HG03469 (cell line): ENCODE measurements at regions not wholly inside any gene's neighbourhood (a gene's known extent, or its start where the extent isn't known, plus 50 kb on each side); places are given as distances from the start of the nearest gene placed in this dataset.
"Not testable (repeated sequence)": the region's sequence is repeated elsewhere in the genome, so short reads cannot be mapped to it uniquely, and the experiment has no call there.

ENCODE experiments used
- ATAC-seq: cut with Tn5 transposase; IDR thresholded peaks from one replicate; pipeline ENCODE4 v1.9.1; 2021; ENCODE audit warnings: mild to moderate bottlenecking, moderate library complexity, moderate number of reproducible peaks; ENCODE audit not compliant: unreplicated experiment

DNA sequence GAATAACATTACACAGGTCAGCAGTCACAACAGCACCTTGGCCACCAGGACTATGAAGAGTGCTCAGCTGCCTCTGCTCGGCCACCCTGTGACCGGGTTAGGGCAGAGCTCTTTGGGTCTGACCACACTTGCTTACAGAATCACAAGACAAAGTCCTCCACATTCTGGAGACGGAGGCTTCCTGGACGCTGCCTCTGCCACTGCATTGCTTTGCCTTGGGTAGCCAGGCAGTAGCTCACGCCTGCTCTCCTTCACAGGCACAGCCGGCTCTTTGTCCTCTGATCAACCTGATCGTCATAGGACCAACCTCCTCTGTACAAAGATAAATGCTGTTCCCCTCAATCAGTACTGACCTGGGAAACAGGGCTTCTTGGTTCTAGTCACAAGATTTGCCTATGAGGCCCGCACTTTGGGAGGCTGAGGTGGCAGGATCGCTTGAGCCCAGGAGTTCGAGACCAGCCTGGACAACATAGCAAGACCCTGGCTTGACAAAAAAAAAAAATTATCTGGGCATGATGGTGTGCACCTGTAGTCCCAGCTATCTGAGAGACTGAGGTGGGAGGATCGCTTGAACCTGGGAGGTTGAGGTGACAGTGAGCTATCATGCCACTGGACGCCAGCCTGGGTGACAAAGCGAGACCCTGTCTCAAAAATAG, 128.4 kb upstream of the IER5L start:
- ATAC-seq, result no peak

DNA sequence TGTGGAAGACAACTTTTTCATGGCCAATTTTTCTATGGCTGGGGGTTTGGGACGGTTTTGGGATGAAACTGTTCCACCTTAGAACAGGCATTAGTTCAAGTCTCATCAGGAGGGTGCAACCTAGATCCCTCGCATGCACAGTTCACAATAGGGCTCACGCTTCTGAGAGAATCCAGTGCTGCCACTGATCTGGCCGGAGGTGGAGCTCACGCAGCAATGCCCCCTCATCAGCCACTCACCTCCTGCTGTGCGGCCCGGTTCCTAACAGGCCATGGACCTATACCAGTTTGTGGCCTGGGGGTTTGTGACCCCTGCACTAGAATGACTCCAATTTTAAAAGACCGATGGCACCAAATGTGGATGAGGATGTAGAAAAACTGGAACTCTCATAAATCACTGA, 127.2 kb upstream of the IER5L start:
- no peak for ATAC-seq

DNA sequence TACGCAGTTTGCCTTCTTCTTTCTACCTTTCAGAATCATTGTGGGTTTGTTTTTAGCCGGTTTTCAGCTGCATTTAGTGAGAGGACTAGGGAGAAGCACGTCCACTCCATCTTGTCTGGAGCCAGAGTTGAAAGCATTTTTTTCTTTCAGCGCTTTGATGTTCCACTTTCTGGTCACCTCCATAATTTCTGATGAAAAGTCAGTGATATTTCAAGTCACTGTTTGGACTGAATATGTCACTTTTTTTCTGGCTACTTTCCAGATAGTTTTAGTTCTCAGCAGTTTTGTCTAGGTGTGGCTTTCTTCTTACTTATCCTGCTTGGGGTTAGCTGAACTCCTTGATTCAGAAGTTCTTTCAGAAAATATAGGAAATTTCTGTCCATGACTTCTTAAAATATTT, 123.9 kb upstream of the IER5L start:
- no peak for ATAC-seq

DNA sequence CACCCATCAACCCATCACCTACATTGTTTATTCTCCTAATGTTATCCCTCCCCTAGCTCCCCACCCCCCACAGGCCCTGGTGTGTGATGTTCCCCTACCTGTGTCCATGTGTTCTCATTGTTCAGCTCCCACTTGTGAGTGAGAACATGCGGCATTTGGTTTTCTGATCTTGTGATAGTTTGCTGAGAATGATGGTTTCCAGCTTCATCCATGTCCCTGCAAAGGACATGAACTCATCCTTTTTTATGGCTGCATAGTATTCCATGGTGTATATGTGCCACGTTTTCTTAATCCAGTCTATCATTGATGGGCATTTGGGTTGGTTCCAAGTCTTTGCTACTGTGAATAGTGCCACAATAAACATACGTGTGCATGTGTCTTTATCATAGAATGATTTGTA, 118.1 kb upstream of the IER5L start:
- not testable (repeated sequence) for ATAC-seq

DNA sequence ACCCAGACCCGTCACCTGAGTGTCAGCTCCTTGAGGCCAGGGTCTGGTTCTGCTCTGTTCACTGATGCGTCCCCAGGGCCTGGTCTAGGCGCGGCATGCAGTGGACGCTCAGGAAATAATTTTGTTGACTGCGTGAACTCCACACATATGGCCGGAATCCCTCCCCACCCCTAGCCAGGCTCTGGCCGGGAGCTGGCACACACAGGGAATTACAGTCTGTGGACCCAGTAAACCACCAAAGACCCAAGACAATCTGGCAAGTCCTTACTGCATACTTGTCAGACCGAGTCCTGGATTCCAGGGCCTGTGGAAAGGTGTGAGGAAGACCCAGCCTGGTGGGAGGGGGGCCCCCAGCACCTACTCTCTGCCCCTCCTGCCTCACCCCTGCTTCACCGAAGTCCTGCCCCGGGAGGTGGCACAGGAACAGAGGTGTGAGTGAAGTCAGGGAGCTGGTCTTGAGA, 113.0 kb upstream of the IER5L start:
- no peak for ATAC-seq

DNA sequence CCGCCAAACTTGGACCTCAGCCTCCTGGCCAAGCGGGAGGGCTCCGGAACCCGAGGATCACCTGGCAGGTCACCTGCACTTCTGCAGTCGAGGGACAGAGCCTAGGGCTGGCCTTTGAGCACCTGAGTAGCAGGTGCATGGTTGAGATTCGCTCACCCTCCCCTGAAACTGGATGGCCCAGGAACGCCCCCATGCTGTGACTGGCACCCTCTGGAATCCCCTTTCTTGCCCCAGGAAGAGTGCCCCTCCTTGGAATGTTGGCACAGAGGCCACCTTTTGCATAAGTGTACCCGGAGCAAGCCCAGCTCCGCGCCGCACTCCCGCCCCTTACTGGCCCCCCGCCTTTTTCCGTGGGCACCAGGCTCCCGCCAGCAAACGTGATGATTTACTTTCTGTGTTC, 112.5 kb upstream of the IER5L start:
- ATAC-seq, result no peak

DNA sequence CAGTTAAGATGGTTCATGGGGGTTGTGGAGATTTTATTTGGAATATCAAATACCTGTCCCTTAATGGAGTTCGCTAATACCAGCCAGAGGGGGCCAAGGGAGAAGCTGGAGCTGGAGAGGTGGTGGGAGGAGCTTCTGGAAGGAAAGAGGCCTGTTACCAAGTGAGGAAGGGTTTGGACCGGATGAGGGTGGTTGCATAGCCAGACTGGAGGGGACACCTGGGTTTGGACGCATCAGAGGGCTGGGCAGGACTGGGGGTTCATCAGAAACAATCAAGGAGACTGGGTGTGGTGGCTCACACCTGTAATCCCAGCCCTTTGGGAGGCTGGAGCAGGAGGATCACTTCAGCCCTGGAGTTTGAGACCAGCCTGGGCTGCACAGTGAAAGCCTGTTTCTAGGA, 111.8 kb upstream of the IER5L start:
- no peak for ATAC-seq

DNA sequence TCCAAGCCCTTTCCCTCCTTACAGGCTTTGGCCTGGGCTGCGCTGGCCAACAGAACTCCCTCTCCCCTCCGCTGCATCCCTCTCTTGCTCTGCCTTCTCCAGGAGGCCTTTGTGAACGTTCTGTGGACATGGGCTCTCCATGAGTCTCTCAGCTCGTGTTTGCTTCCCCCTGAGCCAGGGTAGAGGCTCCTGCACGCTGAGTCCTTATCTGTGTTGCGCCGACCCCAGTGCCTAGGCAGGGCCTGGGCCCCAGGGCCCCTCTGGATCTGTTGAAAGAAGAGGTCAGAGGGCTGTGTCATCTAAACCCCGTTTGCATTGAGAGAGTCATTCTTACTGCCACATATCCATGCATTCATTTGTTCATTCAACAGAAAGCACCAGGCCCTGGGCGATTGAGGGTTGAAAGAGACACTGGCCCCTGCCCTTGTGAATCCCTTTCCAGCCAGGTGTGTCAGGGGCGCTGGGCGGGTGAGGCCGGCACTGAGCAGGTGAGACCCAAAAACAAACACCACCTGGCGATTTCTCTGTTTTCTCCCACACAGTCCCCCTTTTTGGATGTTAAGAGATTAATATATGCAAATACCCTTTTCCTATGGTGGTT, 111.2 kb upstream of the IER5L start:
- ATAC-seq, result no peak

DNA sequence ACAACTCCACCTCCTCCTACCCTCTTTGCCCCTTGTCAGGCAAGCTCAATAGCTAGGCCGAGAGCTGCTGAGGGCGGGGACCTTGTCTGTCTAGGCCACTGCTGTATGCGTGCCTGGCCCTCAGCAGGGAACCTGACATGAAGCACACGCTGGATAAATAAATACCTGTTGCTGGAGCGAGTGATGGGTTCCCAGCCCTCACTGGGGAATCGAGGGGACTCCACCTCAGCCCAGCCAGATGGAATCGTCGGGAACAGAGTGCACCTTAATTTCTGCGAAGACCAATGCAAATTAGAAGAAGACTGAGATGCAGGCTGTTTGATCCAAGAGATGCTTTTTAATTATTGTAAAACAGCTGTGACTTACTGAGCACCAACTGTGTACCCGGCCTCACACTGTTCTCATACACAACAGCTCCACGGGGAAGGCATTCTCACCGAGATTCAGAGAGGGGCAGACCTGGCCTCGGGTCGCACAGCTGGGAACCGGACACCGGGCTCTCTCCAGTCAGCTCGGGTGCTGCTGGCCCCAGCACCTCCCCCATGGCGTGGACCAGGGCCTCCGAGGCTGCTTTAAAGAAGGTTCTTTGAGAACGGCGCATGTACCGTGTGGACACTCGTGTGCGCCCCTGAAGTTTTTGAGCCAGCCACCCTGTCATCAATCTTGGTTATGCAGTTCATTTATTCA, 109.7 kb upstream of the IER5L start:
- ATAC-seq, result no peak

DNA sequence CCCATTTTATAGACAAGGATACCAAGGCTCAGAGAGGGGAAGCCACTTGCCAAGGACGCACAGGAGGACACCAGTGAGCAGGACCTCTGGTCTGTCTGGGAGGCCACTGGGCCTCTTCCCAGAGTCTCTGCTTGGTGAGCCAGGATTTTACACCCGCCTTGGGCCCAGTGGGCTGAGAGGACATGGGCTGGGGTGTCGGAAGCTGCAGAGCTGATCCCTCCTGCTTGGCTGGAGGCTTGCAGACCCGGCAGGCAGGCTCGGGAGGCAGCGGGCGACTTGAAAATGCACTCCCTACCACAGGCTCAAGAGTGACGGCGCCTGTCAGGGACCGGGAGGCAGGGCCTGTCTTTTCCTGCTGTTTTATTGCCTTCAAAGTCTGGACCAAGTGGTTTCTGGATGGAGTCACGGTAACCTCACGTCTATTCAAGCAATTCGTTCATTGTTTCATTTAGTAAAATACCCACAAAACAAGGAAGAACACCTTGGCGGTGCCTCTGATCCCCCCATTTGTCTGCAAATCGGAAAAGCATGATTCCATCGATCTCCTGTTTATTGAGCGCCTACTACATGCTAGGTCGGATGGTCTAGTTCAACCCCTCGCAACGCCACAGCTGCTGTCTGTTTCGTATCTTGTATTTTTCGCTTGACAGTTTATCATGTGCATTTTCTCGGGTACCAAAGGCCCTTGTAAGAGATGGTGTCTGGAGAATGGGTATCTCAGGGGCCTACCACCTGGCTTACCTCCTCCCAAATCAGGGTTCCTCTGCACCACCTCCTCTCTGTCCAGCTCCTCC, 108.1 kb upstream of the IER5L start:
- ATAC-seq, result no peak

DNA sequence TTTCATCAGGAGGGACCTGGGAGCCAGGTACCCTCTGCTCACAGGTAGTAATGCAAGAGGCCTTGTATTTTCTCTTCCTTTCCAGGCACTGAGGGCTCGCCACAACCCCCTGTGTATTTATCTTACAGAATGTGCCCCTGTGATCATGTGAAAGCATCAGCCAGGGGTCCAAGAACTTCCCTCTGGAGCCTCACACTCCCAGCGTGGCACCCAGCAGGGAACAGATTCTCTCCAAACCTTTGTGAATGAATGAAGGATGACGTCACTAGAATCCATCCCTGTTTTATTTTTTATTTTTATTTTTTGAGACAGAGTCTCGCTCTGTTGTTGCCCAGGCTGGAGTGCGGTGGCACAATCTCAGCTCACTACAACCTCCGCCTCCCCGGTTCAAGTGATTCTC, 107.3 kb upstream of the IER5L start:
- no peak for ATAC-seq

DNA sequence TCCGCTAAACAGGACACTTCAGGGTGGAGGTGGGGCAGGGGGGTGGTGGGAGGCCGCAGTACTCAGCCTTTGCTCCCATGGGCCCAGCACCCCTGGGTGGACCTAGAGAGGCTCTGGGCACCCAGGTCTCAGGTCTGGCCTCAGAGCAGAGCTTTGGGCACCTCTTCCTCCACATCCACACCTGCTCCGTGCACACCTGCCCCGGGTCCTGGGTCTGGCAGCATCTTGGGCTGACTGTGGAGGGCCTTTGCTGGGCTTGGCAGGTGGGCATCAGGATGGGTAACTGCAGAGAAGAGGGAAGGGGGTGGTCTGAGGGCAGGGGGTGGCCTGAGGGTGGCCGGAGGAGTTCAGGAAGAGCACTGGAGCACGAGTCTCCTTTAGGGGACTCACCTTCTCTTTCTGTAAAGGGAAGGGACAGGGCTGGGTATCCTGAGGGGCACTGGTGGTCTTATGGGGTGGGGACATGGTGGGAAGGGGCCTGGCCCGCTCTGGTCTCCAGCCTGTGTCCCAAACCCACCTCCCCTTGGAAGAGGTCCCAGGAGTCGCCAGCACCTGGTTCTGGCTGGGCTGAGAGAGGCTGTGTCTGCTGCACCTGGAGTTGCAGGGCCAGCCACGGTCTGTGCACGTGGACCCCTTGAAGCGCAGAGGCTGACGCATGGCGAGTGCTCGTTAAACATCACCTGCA, 106.7 kb upstream of the IER5L start:
- no peak for ATAC-seq

DNA sequence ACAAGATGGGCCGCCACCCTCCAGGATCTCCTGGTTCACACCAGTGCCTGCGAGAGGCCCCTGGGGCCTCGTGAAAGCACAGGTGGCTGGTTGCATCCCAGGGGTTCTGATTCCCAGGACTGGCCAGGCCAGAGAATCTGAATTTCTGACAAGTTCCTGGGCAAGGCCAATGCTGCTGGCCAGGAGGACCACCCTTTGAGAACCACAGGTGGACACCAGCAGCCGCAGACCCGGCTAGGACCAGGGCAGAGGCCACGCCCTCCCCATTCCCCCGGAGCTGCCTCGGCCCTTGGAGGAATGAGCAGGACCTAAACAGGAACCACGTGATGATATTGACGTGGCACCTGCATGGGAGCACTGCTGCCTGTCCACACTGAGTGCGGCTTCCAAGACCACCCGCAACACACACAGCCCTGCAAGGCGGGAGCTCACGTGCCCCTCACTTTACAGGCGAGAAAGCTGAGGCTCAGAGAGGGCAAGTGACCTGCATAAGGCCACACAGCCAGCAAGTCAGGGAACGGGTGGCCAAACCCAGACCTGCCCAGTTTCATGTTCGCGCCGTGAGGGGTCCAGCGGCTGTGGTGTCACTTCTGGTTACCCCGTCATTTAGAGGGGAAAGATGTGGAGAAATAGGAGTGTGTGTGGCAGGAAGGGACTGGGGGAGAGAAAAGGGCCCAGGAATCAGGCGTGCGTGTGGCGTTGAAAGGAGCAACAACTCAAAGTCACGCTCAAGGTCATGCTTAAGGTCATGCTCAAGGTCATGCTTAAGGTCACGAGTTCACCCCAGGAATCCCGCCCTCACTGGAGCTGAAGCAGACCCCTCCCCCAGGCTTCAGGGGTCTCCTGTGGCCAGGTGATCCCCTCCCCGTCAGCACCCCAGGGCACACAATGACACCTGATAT, 105.9 kb upstream of the IER5L start:
- no peak for ATAC-seq

DNA sequence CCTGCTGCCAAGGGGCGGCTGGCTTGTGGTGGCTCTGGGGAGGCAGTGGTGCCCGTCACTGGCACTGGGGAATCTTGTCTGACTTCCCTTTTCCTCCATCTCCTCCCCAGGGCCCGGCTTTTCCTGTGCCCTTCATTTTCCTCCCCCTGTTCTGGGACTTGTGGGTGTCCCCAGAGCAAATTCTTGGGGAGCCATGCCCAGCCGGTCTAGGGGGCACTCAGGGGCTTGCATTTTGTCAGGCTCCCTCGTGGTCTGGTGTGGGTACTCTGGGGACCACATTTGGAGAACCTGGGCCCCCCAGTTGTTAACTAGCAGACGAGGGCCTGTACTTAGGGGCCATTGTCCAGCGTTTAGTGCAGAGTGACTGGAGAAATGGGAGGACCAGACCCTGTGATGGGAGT, 105.2 kb upstream of the IER5L start:
- ATAC-seq, result no peak

DNA sequence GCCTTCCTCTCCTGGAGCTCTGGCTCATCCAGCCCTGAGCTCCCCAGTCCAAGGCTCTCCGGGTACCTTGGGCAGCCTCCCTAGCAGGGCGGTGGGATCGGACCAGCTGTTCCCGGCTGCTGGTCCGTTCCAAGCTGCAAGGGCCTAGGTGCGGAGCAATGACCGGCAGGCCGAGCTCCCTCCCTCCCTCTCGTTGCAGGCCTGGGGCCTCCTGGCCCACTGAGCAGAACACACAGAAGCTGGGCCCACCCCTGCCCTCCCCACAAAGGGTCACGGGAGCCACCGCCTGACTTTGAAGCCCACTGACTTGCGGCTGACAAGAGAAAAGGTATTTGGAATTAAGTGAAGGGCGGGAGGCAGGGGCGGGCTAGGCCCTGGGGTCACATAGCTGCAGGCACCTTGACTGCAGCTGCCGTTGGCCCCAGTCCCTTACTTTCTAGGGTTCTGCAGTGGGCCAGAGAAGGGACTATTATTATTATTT, 104.7 kb upstream of the IER5L start:
- no peak for ATAC-seq

DNA sequence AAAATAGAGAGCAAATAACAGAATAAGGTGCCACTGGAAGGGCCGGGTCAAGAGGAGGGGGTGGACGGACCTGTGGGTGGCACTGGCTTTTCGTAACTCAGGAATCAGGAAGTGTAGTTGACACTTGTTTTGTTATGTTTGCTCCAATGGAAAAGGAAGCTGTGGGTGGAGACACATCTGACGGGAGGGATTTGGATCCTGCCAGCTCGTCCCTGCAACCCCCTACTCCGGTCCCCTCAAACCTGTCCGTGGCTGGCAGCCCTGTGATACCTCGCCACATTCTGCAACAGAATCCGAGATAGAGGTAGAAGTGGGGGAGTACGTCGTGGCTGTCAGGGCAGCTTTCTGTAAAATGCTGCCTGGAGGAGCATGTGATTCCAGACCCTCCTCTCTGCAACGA, 104.2 kb upstream of the IER5L start:
- ATAC-seq, result no peak

DNA sequence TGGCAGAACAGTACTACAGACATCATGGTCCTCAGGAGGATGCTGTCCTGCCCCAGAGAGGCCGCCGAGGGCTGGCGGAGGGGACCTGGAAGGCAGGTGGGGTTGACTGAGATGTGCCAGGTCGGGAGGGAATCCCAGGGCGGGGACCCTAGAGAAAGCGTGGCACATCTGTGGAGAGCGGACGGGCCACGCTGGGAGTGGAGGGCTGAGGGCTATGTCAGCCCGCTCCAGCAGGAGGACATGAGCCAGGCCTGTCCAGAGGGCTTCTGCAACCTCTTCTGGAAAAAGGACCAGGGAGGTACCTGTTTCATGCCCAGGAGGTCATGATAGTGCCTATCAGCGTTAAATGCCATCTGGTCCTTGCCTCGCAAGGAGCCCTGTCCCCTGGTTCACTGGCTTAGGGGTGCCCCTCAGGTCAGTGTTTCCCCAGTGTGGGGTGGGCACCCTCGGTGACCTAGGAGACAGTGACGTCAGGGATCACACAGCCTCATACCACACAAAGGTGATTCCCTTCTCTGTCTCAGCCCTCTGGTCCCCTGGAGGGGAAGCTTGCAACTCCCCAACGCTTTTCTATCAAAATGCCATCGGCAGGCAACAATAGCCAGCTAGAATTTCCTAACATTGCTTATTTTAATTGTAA, 103.6 kb upstream of the IER5L start:
- no peak for ATAC-seq

DNA sequence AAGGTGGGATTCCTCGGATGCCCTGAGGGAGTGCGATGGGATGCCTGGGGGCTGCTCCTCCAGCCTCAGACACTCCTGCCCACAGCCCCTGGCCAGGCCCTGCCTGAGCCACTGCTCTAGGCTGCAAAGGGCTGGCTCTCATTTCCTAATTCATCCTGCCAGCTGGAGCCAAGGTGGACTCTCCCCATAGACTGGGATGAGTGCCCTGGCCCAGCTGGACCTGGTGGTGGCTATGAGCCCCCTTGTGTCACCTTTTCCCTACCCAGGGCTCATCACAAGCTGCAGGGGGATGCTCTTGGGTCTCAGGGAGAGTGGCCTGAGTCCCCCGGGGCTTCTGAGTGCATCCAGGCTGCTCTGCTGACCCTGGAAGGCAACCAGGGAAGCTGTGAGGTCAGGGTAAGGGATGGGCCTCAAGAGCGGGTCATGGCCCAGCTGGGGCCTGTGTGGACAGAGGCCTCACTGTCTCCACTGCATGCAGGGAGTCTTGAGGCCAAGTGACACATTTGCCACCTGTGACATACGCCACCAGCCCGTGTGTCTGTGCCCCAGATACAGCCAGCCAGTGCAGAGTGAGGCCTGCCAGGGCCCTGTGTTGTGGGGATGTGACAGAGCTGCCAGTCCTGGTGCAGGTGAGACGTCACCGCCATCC, 102.7 kb upstream of the IER5L start:
- no peak for ATAC-seq

DNA sequence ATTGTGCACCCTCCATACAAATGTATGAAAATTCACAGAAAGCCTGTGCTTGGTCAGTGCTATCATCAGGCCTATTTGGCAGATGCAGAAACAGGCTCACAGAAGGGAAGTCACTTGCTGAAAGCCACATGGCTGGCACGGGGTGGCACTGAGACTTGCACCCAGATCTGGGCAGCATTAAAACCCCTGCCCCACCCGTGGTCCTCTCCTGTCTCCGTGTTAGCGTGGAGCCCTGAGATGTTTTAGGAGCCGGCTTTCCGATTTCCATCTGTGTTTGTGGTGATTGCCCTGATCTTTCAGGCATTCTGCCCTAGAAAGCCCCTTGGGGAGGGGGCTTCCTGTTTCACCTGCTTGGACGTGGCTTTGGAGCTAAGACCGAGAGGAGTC, 102.2 kb upstream of the IER5L start:
- no peak for ATAC-seq
